ENCODE measurements at regions not wholly inside any gene's neighbourhood (a gene's known extent, or its start where the extent isn't known, plus 50 kb on each side); places are given as distances from the start of the nearest gene placed in this dataset.
"Not testable (repeated sequence)": the region's sequence is repeated elsewhere in the genome, so short reads cannot be mapped to it uniquely, and the experiment has no call there.

DNA sequence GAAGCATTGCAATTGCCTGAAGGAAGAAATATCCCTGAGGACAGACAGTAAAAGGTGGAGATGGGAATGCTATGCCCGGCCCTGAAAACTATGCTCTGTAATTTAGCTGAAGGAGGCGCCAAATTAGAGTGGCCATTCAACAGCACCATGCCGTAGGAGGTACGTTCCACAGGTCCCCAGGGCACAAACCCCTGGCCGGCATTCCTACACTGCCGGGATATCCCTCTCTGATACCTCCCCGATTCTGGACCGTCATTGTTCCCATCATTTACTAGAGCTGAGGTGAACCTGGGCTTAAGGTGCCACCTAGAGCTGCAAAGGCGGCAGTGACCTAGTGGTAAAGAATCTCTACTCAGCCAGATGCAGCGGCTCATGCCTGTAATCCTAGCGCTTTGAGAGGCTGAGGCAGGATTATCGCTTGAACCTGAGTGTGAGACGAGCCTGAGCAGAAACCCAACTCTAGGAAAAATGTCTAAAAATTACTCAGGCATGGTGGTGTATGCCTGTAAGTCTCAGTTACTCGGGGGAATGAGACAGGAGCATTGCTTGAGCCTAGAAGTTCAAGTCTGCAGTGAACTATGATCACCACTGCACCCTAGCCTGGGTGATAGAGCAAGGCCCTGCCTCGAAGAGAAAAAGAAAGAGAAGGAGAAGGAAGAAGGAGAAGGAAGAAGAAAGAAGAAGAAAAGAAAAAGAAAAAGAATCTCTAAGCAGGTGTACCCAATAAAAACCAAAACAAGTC, 53.0 kb upstream of the TNKS2 start:
- H3K4me3 ChIP-seq (ENCODE audit: low read length) = no peak overlapping the region
- DNase-seq (ENCODE audit: low read depth, low spot score) = no peak

DNA sequence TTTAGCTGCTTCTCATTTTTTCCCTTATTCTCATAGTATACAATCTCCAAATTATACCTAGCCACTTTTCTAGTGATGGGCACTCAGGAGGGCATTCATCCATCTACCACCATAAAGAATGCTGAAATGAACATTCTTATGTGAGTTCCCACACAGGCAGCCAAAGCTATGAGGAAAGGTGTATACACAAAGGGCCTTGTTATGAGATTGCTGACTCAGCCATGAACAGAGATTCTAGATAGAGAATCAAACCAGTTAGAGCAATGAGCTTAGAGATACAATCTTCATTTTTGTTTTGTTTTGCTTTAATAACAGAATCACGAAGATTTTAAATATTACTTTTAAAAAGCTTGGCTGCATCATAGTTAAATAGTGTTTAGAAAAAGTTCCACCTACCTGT, 54.8 kb upstream of the TNKS2 start:
- DNase-seq (ENCODE audit: low read depth, low spot score) = no peak

DNA sequence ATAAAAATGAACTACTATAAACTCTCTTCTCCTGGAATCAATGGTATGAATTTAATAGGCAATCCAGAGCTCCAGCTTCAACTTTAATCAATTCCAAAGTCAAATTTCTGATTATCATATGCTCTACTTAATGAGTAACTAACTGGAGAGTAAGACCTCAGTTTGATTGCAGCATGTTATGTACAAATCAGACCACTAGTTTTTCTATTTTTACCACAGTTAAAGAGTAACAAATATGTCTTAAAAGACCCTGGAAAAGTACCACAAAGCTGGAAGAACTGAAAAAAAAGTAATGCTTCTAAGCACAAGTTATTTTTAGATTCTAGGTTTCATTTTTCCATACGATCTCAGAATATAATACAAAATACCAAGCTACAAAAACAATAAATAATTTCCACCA, 56.0 kb upstream of the TNKS2 start:
- no peak for DNase-seq (ENCODE audit: low read depth, low spot score)

More for the DNA sequence above, 54.8 kb upstream of the TNKS2 start:
- H3K4me3 ChIP-seq (ENCODE audit: low read length) = no peak overlapping the region

DNA sequence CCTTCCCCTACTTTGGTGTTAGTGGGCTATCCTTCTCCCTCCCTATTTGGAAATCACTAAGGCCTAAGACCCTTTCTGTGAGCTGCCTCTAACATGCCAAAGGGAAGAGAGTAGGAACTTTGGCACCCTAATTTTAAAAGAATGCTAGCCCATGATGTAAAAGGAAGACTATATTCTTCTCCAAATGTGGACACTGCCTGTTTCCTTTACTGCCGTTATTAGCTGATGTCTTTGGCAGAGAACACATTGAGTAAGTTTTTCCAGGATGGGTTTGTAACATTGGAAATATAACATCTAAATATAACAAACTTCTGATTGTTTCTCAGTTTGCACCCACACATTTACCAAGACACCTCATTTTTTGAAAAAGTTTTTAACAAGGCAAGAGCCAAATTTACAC, 56.9 kb upstream of the TNKS2 start:
- no peak overlapping the region for H3K4me3 ChIP-seq (ENCODE audit: low read length)
- DNase-seq (ENCODE audit: low read depth, low spot score) = no peak

More for the DNA sequence above, 56.0 kb upstream of the TNKS2 start:
- H3K4me3 ChIP-seq (ENCODE audit: low read length) = no peak overlapping the region

DNA sequence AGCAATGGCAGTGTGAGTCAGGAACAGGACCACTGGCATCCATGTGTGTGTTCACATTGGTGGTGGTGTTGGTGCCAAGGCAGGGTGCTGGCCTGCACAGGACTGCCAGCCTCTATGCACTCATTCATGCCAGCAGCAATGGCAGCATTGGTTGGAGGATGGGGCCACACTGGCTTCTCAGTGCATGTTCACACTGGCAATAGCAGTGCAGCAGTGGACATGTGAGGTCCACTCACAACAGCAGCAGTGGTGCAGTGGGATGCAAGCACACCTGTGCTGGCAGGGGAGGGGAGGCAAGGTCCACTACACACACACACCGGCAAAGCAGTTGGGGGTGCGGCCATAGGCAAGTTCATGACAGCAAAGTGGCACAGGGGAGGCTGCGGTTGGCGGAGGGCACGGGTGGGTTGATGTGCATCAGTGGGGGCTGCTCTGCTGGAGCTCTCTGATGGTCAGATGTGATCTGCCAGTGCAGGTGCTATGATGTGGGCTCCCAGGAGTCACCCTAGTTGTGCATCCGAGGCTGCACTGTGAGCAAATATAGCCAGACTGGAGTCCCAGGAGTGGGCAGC, 57.8 kb upstream of the TNKS2 start:
- no peak for DNase-seq (ENCODE audit: low read depth, low spot score)
- H3K4me3 ChIP-seq (ENCODE audit: low read length) = no peak overlapping the region

DNA sequence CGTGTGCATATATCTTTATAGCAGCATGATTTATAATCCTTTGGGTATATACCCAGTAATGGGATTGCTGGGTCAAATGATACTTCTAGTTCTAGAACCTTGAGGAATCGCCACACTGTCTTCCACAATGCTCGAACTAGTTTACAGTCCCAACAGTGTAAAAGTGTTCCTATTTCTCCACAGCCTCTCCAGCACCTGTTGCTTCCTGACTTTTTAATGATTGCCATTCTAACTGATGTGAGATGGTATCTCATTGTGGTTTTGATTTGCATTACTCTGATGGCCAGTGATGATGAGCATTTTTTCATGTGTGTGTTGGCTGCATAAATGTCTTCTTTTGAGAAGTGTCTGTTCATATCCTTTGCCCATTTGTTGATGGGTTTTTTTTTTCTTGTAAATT, 66.0 kb upstream of the TNKS2 start:
- DNase-seq (ENCODE audit: low read depth, low spot score); H3K4me3 ChIP-seq (ENCODE audit: low read length): not testable (repeated sequence)

DNA sequence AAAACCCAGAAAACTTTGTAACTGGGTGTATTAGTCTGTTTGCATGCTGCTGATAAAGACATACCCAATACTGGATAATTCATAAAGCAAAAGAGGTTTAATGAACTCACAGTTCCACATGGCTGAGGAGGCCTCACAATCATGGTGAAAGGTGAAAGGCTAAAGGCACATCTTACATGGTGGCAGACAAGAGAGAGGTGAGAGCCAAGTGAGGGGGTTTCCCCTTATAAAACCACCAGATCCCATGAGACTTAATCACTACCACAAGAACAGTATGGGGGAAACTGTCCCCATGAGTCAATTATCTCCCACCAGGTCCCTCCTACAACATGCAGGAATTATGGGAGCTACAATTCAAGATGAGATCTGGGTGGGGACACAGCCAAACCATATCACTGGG, 68.9 kb upstream of the TNKS2 start:
- DNase-seq (ENCODE audit: low read depth, low spot score); H3K4me3 ChIP-seq (ENCODE audit: low read length): not testable (repeated sequence)

DNA sequence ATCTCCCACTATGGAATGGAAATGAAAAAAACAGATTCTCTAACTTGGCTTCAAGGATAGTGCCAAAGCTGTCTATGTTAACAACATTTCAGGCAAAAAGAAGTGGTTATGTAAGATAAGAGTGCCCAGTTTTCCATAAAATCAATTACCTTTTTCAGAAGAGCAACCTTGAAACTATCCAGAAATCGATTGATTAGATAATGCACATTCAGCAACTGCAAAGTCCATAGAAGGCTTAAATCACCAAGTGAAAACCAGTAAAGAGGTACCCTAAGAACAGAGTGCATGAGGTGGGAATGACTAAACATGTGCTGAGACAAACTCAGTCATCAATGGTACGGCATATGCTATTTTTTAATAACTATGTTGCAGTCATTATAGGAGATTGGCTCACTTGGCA, 71.9 kb upstream of the TNKS2 start:
- H3K4me3 ChIP-seq (ENCODE audit: low read length) = no peak overlapping the region
- no peak for DNase-seq (ENCODE audit: low read depth, low spot score)

DNA sequence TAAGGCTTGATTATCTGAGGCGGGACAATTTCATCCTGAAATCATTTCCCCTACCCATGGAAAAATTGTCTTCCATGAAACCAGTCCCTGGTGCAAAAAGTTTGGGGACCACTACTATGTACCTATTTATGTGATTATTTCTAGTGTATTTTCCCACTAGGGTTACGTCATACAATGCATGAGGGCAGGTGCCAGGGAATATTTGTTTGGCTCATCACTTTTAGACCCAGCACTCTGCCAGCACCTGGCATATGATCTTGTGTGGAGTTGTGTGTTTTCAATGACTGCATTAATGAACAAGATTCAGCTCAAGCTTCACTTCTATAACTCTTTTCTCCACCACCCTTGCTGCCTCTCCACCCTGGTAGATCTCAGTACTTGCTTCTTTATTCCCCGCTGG, 73.3 kb upstream of the TNKS2 start:
- no peak for DNase-seq (ENCODE audit: low read depth, low spot score)
- no peak overlapping the region for H3K4me3 ChIP-seq (ENCODE audit: low read length)

DNA sequence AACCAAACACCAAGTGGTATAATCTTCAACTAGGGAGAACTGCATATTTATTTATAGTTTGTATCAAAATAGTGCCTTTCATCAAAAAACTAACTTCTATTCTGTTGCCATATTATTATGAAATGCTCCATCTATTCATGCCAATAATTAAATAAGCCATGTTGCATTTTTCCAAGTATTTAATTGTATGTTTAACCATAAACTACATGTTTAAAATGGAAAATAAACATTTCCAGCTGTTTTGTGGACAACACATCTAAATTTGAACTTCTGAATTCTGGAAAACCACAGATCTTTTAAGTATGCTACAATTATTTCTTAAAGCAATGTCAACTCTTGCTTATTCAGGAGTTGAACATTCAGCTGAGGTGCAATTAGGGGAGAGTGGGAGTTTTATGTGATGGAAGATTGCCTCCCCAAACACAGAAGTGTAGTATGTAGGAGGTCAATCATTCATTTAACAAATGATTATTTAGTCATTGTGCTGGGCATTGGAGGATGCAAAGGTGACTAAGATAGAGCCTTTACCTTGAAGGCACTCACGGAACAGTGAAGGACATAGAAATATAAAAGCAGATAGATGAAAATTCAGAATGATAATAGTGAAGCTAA, 80.7 kb upstream of the PPP1R3C start:
- no peak overlapping the region for H3K4me3 ChIP-seq (ENCODE audit: low read length)
- no peak for DNase-seq (ENCODE audit: low read depth, low spot score)

DNA sequence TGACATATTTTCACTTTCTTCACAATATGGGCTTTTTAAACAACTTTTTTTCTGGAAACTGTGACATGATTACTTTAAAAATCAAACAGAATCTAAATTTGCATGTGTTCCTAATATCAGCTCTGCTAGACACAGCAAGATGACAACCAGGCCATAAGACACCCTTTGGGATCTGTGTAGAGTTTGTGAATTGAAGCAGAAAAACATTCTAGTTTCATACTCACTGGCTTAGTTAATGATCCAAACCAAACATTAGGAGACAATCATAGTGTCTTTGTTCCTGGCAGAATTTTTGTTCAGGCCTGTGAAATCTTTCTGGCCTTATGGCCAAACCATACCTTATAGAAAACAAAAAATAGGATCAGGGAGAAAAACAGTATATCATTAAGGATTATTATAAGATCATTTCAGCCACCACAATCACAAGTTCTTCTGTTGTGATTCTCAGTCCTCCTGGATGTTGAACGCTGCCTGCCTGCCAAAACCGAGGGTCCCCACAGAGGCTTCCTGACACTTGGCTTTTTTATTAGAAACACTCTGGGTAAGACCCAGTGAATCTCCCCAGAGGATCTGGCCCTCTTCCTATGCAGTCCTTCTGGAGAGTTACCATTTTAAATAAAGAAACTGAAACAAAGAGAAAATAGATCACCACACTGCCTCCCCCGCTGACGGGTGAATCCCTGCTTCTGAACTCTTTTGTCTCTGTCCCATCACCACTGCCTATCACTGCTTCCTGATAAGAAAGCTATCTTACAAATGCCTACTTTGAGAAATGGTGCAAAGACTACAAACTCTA, 79.2 kb upstream of the PPP1R3C start:
- H3K4me3 ChIP-seq (ENCODE audit: low read length) = no peak overlapping the region
- DNase-seq (ENCODE audit: low read depth, low spot score) = no peak

DNA sequence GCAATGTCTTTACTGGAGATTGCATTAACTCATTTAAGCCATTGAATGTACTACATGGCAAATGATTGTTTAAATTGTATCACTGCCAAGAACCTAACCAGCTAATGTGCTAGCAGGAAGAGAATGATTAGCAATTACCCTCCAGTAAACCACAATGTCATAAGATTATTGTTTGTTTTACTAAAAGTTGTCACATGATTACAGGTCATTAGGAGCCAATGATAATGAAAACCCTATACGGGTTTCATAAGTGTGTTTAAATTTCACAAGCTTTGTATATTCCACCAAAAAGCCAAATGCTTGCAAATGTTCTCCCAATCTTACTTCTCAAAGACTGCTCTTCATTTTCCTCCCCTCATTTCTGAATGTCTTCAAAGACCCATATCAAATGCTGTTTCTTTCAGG, 76.5 kb upstream of the PPP1R3C start:
- no peak overlapping the region for H3K4me3 ChIP-seq (ENCODE audit: low read length)
- DNase-seq (ENCODE audit: low read depth, low spot score) = no peak

DNA sequence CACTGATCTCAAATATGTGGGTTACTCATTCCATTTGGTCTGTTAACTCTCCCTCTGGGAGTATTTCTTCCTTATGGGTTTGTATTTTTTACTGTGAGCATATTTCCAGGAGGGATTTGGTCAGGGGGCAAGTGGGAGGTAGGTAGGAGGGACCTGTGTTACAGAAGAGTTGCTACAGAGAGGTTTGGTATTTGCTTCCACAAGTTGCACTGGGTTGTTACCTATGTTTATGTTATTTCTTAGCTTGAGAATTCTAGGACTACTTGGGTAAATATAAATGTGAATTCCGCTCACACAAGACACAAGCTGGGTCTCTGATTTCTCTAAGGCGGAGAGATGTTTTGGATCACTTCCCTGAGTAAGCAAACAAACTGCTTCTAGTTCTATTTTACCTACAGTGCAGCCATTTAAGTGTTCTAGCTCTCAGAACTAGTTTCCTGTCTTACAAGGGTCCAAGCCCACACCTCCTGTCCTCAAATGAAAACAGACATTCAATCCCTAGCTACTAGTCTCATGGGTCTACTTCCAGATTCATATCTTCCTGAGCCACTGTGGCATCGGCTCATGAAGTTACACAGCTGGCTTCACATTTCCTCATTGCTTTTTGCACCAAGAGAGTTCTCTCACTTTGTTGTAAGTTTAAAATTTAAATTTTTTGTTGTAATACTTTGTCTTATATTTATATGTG, 75.4 kb upstream of the PPP1R3C start:
- DNase-seq (ENCODE audit: low read depth, low spot score) = no peak
- H3K4me3 ChIP-seq (ENCODE audit: low read length) = no peak overlapping the region

DNA sequence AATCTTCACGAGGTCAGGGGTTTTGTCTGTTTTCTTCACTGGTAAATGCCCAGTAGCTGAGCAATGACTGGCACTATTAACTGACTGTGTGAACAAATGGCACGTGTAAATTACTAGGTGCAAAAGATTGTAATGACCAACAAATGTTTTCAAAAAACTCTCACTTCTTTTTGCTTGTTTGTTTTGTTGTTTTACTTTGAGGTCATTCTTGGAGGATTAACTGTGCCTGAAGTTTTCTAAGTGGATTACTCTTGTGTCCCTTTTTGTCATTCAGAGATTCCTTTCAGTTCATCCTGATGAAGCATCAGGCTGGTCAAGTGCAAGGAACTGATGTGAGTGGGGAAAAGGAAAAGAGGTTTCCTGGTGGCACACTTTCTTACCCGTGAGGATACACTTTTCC, 74.4 kb upstream of the PPP1R3C start:
- no peak overlapping the region for H3K4me3 ChIP-seq (ENCODE audit: low read length)
- DNase-seq (ENCODE audit: low read depth, low spot score) = no peak

DNA sequence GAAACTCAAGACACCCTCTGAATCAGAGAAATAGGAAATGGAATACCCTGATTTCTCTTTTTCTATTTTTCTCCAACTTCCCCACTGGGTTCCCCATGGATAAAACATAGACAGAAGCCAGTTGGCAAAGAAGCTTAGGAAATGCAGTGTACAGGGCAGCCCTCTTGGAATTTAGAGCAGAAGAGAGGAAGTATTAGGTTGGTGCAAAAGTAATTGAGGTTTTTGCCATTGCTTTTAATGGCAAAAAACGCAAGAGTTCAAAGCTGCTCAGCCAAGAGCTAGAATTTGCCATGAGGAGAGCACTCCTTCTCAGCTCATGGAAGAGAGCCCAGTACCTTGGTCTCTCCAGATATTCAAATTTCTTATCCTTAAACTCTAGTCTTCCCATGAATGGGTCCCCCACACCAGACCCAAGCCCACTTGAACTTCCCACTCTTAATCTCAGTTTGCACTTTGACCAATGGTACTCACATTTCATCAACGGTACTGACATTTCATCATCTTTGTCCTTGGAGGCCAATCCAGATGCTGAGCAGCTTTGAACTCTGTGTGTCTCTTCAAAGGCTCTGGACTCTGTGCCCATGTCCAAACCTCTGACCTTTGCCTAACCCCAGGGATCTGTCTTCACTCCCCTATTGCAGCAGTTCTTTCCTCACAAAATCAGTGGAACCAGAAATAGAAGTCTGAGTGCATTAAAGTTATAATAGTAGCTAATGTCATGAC, 73.2 kb upstream of the PPP1R3C start:
- no peak for DNase-seq (ENCODE audit: low read depth, low spot score)
- no peak overlapping the region for H3K4me3 ChIP-seq (ENCODE audit: low read length)

DNA sequence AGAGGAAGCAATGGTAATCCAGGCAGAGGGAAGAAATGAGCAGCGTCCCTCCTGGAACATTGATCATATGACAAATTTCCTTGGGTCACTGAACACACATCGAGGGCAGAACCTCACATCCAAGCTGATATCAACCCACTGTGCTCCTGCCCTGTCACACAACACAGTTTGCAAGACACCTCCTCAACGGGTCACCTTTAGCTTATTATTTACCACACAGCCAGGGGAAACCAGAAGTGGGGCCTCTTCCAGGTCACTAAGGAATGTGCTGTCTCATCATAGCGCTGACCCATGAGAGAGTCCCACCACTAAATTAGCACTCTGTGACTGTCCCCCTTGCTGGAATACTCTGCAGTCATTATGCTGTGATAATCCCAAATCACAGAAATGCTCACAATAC, 69.7 kb upstream of the PPP1R3C start:
- H3K4me3 ChIP-seq (ENCODE audit: low read length) = no peak overlapping the region
- no peak for DNase-seq (ENCODE audit: low read depth, low spot score)

DNA sequence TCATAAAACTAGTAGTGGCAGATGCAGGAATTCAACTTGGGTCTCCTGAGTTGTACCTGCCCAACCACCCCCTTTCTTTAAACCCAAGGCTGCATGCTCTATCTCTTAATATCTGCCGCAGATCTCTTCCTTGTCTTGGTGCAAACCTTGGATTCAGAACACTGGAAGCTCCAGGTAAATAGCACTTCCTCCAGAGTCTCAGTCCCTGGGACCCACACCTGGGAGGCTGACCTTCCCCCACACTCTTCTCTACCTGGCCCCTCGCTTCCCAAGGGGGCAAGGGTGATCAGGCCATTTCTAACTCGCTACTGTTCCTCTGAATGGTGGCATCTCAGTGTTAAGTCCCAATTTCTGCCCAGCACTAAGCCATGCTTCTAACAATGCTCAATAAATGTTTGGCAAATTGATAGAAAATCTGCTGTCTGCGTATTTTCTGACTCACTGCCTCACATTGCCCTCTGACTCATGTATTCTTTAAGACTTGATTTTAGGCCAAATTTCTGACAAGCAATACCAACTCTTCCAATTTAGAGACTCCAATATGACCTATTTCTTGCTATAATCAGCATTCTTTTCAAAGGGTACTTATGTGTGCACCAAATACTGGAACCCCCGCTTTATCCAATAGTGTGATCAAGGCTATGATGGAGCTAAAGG, 68.0 kb upstream of the PPP1R3C start:
- no peak for DNase-seq (ENCODE audit: low read depth, low spot score)
- H3K4me3 ChIP-seq (ENCODE audit: low read length) = no peak overlapping the region

DNA sequence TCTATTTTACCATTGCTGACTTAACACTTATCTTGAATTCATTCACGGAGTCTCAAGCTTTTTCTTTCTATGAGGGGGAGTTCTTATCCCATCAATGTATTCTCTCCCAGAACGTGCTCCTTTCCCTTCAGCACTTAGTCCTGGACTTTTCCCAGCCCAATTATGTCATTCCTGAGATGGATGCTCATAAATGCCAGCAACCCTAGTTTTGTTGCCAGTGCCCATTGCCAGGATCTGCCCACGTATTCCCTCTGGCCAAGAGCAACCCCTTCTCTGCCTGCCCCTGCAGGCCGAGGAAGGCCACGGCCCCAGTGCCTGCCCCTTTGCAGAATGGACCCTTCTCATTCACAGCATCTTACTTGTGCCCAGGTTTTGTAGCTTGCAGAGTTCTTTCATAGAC, 67.4 kb upstream of the PPP1R3C start:
- no peak overlapping the region for H3K4me3 ChIP-seq (ENCODE audit: low read length)
- DNase-seq (ENCODE audit: low read depth, low spot score) = no peak

Measured in Jurkat, Clone E6-1 (cell line).